Testis (tissue), 2 donors: ENCODE measurements at regions not wholly inside any gene's neighbourhood (a gene's known extent, or its start where the extent isn't known, plus 50 kb on each side); places are given as distances from the start of the nearest gene placed in this dataset.

Experiments
- POLR2A ChIP-seq: fragments of 450-650 bp; IDR thresholded peaks from one replicate; pipeline ENCODE4 v1.6.1; 2017; ENCODE audit warnings: antibody characterized with exemption, mild to moderate bottlenecking, moderate library complexity
- TF ChIP-seq, protein P1 (sequence below), 3 experiments: fragments of 450-650 bp in 2 of 3; fragments of 200-600 bp in 1 of 3; sonication (generic) in 1 of 3; IDR thresholded peaks; one replicate each; pipeline ENCODE4 v1.5.1; 2016 to 2019; ENCODE audit warnings: antibody characterized with exemption in 3 of 3, mild to moderate bottlenecking in 2 of 3, moderate library complexity in 1 of 3

- TF ChIP-seq POLR2A = no peak
- TF ChIP-seq, protein P1, sequence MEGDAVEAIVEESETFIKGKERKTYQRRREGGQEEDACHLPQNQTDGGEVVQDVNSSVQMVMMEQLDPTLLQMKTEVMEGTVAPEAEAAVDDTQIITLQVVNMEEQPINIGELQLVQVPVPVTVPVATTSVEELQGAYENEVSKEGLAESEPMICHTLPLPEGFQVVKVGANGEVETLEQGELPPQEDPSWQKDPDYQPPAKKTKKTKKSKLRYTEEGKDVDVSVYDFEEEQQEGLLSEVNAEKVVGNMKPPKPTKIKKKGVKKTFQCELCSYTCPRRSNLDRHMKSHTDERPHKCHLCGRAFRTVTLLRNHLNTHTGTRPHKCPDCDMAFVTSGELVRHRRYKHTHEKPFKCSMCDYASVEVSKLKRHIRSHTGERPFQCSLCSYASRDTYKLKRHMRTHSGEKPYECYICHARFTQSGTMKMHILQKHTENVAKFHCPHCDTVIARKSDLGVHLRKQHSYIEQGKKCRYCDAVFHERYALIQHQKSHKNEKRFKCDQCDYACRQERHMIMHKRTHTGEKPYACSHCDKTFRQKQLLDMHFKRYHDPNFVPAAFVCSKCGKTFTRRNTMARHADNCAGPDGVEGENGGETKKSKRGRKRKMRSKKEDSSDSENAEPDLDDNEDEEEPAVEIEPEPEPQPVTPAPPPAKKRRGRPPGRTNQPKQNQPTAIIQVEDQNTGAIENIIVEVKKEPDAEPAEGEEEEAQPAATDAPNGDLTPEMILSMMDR (IDR thresholded peaks at IDR 0.05) = no peak
Measured at GRCh38 chr12:63264629-63265028, 113.6 kb upstream of the AVPR1A start.
